Fibroblast of skin of right biceps (primary cell): ENCODE measurements at regions not wholly inside any gene's neighbourhood (a gene's known extent, or its start where the extent isn't known, plus 50 kb on each side); places are given as distances from the start of the nearest gene placed in this dataset.

Experiments used
- DNase-seq: peaks from one replicate; pipeline ENCODE4 v3.0.0-alpha.2; 2013

DNA sequence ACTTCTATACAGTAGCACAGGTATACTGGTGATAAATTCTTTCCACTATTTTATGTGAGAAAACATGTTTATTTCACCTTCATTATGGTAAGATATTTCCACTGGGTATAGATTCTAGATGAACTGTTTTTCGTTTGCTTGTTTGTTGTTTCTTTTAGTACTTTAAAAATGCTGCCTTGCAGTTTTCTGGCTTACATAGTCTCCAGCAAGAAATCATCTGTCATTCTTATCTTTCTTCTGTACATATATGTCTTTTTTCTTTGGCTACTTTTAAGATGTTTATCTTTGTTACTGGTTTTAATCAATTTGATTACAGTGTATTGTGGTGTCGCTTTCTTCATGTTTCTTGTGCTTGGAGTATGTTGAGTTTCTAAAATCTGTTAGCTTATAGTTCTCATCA is 333.3 kb upstream of the HTR2A start:
- no peak for DNase-seq

- DNase-seq = no peak
Measured at GRCh38 chr13:47226516-47226915, 329.7 kb upstream of the HTR2A start.

DNA sequence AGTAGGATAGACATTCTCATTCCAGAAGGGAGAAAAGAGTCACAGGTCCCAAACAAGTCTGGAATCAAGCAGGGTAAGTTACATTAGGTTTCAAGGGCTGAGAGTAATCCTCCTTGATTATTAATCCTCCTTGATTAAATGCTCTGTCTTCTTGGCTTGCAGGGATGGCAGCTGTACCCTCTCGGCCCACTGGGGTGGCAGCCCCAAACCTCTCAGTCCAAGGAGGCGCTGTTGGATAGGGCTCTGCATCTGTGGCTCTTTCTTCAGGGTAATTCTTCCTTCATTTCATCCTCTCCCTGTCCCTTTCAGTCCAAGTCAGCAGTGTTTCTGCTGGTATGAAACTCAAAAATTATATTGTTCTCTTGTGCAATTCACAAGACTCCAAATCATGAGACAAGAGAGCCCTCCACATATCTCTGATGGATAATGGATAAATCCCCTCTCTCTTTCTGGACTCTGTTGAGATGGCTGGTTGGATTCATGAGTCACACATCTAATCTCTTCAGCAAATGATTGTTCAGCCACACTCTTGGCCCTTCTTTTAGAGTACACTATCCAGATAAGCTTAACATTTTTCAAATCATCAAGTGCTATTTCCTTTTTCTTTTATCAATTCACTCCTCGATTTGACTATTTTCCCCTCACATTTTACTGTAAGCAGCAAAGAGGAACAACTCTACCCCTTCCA is 323.7 kb upstream of the HTR2A start:
- DNase-seq = peak; percentile 3

GRCh38 chr13:47218611-47219010 is 321.8 kb upstream of the HTR2A start:
- no peak for DNase-seq

- peak; percentile 72 for DNase-seq
Measured at GRCh38 chr13:47216176-47216822, 319.4 kb upstream of the HTR2A start.

DNA sequence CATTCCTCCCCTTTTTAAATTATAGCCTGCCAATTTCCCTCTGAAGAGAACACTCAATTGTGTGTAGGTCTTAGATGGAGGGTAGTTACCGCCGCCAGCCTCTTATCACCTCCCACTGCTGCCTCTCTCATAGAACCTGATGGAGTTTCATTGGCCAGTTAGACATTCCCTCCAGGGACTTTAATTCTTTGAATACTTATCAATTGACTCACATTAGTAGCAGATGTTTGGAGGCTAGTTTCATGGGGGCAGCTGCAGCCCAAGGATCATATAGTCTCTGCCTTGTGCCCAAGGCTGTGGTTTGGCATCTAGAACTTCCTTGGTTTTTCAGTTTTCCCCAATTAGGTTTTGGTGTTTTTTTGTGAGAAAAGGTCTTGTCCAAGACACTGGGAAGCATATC is 318.9 kb upstream of the HTR2A start:
- peak; percentile 92 for DNase-seq

DNA sequence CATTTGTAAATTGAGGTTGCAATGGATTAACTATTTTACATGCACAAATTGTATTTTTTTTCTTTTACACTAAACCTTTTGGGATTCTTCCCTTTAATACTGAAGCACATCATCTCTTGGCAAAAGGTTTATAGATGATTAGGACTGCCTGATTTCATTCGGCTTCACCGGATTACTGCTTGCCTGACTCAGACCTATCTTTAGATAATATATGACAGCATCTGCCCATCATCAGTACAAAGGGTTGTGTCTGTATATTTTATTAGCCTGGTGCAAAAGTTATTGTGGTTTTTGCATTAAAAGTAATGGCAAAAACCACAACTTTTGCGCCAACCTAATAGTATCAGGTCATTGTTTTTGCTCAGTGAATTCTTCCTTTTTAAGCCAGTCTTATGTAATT is 316.2 kb upstream of the HTR2A start:
- DNase-seq = no peak

DNA sequence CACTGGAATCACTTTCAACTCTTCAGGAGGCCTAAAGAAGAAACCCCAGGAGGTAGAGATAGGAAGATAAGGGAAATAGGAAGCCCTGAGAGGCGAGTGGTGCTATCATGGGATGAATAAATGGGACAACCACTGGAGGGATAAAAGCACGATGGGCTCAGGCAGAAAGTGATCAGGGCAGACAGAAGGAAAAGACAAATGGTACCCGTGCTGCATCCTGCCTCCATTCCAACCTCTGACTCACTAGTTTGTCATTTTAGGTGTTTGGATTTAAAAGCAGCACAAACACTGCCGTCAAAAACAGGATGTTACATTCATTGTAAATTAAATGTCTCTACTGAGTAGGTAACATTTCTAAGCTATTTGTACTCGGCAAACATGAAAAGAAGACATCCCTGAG is 314.3 kb upstream of the HTR2A start:
- DNase-seq = peak; percentile 41

GRCh38 chr13:47206111-47206510 is 309.3 kb upstream of the HTR2A start:
- DNase-seq = no peak

GRCh38 chr13:47190696-47191305 is 293.9 kb upstream of the HTR2A start:
- peak; percentile 22 for DNase-seq

GRCh38 chr13:47188802-47189201 is 291.9 kb upstream of the HTR2A start:
- peak; percentile 66 for DNase-seq

DNA sequence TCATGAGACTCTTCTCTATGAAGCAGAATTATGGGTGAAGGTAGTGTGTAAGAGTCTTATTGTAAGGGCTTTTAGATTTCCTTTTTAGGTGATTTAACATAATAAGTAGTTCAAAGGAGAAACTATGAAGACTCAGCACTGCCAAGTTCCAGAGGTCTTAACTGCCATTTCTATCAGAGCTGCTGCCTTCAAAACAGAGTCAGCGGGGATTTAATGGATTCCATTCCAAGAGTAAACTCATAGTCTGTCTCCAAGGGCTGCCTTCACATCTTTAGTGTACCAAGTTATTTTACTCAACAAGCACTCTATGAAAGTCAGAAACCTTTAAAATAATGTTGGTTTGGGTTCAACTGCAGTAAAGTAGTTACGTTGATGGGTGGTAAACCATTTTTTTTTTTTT is 289.6 kb upstream of the HTR2A start:
- DNase-seq = no peak

- DNase-seq = peak; percentile 66
Measured at GRCh38 chr13:47184321-47184720, 287.5 kb upstream of the HTR2A start.

DNA sequence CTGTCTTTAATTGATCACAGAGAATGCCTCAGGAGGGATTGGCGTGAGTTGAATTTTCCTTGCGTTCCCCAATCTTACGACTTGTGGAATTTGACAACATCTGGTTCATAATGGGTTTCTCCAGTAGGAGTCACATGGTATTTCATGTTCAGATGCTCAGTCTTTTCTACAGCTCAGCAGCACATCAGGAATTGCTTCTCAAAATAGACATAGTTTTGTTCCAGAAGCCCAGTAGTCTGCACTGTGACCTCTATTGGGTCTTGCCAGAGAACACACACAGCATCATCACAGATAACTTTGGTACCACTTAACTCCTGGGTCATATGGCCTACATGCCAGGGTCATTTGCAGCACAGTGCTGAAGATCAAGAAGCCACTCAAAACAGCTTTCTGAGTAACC is 282.5 kb upstream of the HTR2A start:
- no peak for DNase-seq

GRCh38 chr13:47178090-47178950 is 281.5 kb upstream of the HTR2A start:
- no peak for DNase-seq

- DNase-seq = peak; percentile 94
Measured at GRCh38 chr13:47175172-47175866, 278.5 kb upstream of the HTR2A start.

DNA sequence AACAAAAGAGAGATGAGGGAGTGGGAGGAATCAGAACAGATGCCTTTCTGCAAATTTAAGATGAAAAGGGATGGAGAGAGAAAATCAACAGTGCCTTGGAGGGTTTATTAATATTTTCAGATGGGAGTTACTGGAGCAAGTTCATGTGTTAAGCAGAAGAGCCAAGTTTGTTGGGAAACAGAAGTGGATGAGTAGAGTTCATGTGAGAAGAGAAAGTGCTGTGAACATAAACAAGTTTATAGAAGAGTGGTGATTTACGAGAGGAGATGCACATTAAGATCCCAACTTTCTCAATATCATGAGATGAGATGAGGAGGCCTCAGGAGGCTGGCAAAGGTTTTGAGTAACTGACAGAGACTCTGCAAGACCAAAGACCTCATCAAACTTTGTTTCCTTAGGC is 274.1 kb upstream of the HTR2A start:
- DNase-seq = no peak

DNA sequence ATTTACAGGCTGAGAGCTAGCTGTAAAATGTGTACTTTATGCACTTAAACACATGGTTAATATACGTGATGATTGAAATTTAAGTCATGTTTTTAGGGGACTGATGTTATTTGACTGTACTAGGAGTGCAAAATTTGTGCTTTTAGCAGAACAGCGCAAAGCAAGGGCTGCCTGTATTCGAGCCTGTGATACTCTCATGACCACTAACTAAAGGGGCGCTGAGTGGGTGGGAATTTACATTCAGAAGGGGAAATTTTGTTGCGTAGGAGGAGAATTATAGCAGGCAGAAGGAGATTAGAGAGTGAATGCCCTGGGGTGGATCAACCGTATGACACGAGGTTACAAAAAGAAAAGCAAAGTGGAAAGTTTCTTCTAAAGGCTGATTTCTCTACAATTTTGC is 271.8 kb upstream of the HTR2A start:
- no peak for DNase-seq

DNA sequence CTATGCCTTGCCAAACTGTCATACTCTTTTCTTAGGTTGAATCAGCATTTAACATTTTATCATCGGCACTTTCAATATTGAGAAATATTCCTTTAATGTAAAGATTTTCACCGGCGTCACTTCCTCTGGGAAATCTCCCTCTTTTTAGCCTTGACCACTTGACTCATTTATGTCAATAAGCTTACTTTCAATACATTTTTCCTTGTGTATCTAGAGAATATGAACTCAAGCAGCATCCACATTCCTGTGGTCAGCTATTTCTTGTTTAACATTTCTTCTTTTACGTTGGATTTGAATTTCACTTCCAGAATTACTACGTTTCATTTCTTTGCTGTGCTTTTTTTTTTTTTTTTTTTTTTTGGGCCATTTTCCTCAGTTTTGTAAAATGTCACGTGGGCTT is 271.2 kb upstream of the HTR2A start:
- peak; percentile 85 for DNase-seq

GRCh38 chr13:47166336-47166735 is 269.5 kb upstream of the HTR2A start:
- DNase-seq = no peak

DNA sequence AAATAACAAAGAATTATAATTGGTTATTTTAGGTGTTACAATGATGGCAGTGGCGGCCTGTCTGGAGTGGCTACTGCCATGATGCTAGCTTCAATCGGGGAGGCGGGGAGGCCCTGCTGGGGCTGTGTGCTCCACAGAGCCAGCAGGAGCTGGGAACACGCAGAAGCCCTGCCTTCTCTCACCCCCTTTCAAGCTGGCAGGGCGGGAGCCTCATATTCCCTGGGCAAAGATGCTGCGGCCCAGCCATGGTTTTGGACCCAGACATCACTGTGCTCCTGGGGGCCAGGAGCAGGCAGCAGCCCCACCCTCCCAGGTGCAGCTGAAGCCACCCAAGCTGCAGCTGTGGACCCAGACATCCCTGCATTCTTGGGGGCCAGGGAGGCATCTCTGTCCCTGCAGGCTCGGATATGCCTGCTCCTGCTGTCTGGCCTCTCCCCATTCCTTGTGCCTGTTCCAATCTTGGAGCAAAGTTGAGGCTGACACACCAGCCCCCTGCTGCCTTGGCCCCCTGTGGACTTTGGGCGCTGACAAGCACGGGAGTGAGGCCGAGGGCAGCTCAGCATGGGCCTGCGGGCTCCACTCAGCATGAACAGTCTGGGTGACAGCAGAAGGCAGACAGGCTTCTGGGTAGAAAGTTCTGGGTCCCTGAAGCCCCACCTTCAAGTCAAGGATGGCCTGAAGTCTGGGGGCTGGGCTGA is 263.1 kb upstream of the HTR2A start:
- DNase-seq = no peak

DNA sequence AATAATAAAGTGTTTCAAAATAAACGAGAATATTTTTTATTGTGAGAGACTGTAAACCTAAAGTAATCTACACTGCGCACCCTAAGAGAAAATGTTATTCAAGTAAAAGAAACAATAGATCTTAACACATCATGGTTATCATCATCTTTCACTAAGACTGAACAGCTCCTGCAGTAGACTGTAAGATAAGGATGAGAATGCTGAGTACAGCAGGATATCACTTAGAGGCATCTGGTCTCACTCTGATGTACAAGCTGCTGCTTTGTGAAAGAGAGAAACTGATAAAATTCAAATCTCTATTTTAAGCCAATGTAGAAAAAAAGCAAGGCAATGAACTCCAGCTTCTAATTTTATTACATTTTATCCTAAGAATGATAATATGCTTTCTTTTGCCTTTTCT is 261.7 kb upstream of the HTR2A start:
- DNase-seq = no peak
